Adipocyte (in vitro differentiated cells): ENCODE measurements at regions not wholly inside any gene's neighbourhood (a gene's known extent, or its start where the extent isn't known, plus 50 kb on each side); places are given as distances from the start of the nearest gene placed in this dataset.
"Not testable (repeated sequence)": the region's sequence is repeated elsewhere in the genome, so short reads cannot be mapped to it uniquely, and the experiment has no call there.

Experiments used
- DNase-seq: peaks from one replicate; pipeline ENCODE4 v3.0.0-alpha.2; 2015; ENCODE audit warnings: low read depth
- H3K27me3 ChIP-seq: replicated peaks from 2 replicates; pipeline ENCODE4 v1.7.0; 2013; ENCODE audit warnings: mild to moderate bottlenecking, low read length, moderate library complexity; ENCODE audit not compliant: control insufficient read depth, insufficient read depth
- H3K36me3 ChIP-seq: 2 replicates; pipeline ENCODE4 v1.7.0; 2013; ENCODE audit warnings: low read length, mild to moderate bottlenecking, moderate library complexity; ENCODE audit not compliant: control insufficient read depth, insufficient read depth, severe bottlenecking
- H3K4me1 ChIP-seq: 2 replicates; pipeline ENCODE4 v1.7.0; 2013; ENCODE audit warnings: mild to moderate bottlenecking, low read length, moderate library complexity; ENCODE audit not compliant: control insufficient read depth, insufficient read depth
- H3K4me3 ChIP-seq: 2 replicates; pipeline ENCODE4 v1.7.0; 2013; ENCODE audit warnings: mild to moderate bottlenecking, low read length, moderate library complexity
- H3K9ac ChIP-seq: 2 replicates; pipeline ENCODE4 v1.7.0; 2013; ENCODE audit warnings: mild to moderate bottlenecking, low read length, moderate library complexity
- H3K9me3 ChIP-seq: 2 replicates; pipeline ENCODE4 v1.7.0; 2013; ENCODE audit warnings: mild to moderate bottlenecking, low read length, moderate library complexity; ENCODE audit not compliant: control insufficient read depth

- Histone ChIP-seq H3K4me1 (no peaks in the 10 kb centered on the region), H3K27me3 (no peaks in the 10 kb centered on the region), H3K9me3 (no peaks in the 10 kb centered on the region), H3K9ac (no peak overlapping the region), H3K36me3 (no peaks in the 10 kb centered on the region), H3K4me3 (no peak overlapping the region)
- no peak for DNase-seq
Observed at GRCh38 chrX:122218666-122219065, 965.4 kb upstream of the GRIA3 start.

- H3K27me3 ChIP-seq: no peaks in the 10 kb centered on the region
Observed at GRCh38 chrX:122219226-122219625, 964.9 kb upstream of the GRIA3 start.

DNA sequence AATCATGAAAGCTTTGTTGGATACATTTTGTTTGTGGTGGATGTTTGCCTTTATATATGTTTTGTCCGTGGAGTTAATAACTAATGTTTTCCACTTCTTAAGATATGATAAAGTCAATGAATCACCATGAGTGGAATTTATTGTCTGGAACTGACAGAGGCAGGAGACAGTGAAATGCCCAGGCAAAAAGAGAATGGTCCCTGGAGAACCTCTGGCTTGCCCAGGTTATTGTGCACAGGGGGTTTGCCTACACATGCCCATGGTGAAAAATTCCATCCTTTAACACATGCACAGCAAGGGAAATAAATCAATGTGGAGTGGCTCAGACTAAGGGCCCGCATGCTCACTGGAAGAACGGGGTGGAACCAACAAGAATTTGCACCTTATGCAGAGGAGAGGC, 964.3 kb upstream of the GRIA3 start:
- Histone ChIP-seq H3K4me1 (no peaks in the 10 kb centered on the region), H3K36me3 (no peaks in the 10 kb centered on the region), H3K4me3 (no peak overlapping the region), H3K27me3 (no peaks in the 10 kb centered on the region), H3K9ac (no peak overlapping the region), H3K9me3 (no peaks in the 10 kb centered on the region)
- DNase-seq: no peak

More at GRCh38 chrX:122219226-122219625, 964.9 kb upstream of the GRIA3 start:
- Histone ChIP-seq H3K9ac (no peak overlapping the region), H3K9me3 (no peaks in the 10 kb centered on the region), H3K4me3 (no peak overlapping the region), H3K4me1 (no peaks in the 10 kb centered on the region), H3K36me3 (no peaks in the 10 kb centered on the region)
- peak; percentile 60 for DNase-seq

- Histone ChIP-seq H3K27me3 (no peaks in the 10 kb centered on the region), H3K36me3 (no peaks in the 10 kb centered on the region), H3K4me3 (no peak overlapping the region), H3K4me1 (no peaks in the 10 kb centered on the region), H3K9me3 (no peaks in the 10 kb centered on the region), H3K9ac (no peak overlapping the region)
- DNase-seq: no peak
Observed at GRCh38 chrX:122220644-122221373, 963.3 kb upstream of the GRIA3 start.

- H3K4me1 ChIP-seq, H3K4me3 ChIP-seq, H3K9ac ChIP-seq, DNase-seq, H3K36me3 ChIP-seq, H3K27me3 ChIP-seq, H3K9me3 ChIP-seq: not testable (repeated sequence)
Observed at GRCh38 chrX:122221810-122222209, 962.3 kb upstream of the GRIA3 start.

GRCh38 chrX:122224137-122224536, 959.9 kb upstream of the GRIA3 start:
- H3K27me3 ChIP-seq, H3K36me3 ChIP-seq, H3K9ac ChIP-seq, DNase-seq, H3K4me3 ChIP-seq, H3K9me3 ChIP-seq, H3K4me1 ChIP-seq: not testable (repeated sequence)

- Histone ChIP-seq H3K4me1 (no peaks in the 10 kb centered on the region), H3K4me3 (no peak overlapping the region), H3K36me3 (no peaks in the 10 kb centered on the region), H3K9me3 (no peaks in the 10 kb centered on the region), H3K27me3 (no peaks in the 10 kb centered on the region), H3K9ac (no peak overlapping the region)
- DNase-seq: peak; percentile 45
Observed at GRCh38 chrX:122238801-122239200, 945.3 kb upstream of the GRIA3 start.

DNA sequence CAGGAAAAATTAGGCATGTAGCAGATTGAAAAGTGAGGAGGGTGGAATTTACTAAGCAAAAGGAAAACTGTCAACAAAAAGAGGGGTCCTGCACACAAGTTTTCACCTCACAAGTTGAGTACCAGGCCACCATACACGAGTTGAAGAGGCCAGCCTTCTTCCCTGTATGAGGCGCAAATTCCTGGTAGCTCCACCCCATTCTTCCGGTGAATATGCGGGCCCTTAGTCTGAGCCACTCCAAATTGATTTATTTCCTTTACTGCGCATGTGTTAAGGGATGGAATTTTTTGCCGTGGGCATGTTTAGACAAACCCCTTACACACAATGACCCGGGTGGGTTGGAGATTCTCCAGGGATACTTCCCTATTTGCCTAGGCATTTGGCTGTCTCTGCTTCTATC, 942.1 kb upstream of the GRIA3 start:
- Histone ChIP-seq H3K4me3 (no peak overlapping the region), H3K9ac (no peak overlapping the region), H3K36me3 (no peaks in the 10 kb centered on the region), H3K27me3 (no peaks in the 10 kb centered on the region), H3K4me1 (no peaks in the 10 kb centered on the region), H3K9me3 (no peaks in the 10 kb centered on the region)
- DNase-seq: no peak

GRCh38 chrX:122244080-122244479, 940.0 kb upstream of the GRIA3 start:
- no peaks in the 10 kb centered on the region for H3K27me3 ChIP-seq
- no peaks in the 10 kb centered on the region for H3K36me3 ChIP-seq
- no peak overlapping the region for H3K4me3 ChIP-seq
- no peak for DNase-seq
- H3K4me1 ChIP-seq: no peaks in the 10 kb centered on the region
- H3K9ac ChIP-seq: no peak overlapping the region
- H3K9me3 ChIP-seq: no peaks in the 10 kb centered on the region

DNA sequence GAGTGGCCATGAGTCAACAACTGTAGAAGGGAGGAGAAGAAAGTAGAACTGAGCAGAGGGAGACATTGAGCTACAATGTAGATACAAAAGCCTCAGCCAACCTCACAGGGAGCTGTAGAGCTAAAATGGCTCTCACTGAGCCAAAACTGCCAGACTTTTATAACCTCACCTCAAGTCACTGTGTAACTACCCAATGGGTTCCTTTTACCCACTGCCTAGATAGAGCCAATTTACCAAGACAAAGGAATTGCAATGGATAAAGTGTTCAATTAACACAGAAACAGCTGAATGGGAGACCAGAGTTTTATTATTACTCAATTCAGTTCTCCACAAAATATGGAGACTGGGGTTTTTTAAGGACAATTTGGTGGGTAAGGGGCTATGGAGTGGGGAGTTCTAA, 938.9 kb upstream of the GRIA3 start:
- Histone ChIP-seq H3K36me3 (no peaks in the 10 kb centered on the region), H3K9me3 (no peaks in the 10 kb centered on the region), H3K4me1 (no peaks in the 10 kb centered on the region), H3K27me3 (no peaks in the 10 kb centered on the region), H3K9ac (no peak overlapping the region), H3K4me3 (no peak overlapping the region)
- DNase-seq: no peak

DNA sequence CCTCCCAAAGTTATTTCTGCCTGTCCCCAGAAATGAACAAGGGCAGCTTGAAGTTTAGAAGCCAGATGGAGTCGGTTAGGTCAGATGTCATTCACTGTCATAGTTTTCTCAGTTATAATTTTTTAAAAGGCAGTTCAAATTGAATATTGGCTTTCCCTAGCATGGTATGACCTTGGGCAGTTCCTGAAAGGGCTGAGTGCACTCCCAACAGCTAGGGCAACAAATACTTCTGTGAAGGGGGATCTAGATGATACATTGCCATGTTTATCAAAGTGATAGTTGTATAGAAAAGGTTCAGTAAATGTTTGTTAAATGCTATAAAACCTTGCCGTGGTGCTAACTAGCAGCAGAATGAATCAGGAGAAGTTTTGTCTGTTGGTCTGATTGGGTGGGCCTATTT, 938.1 kb upstream of the GRIA3 start:
- Histone ChIP-seq H3K4me1 (no peaks in the 10 kb centered on the region), H3K27me3 (no peaks in the 10 kb centered on the region), H3K4me3 (no peak overlapping the region), H3K9me3 (no peaks in the 10 kb centered on the region), H3K9ac (no peak overlapping the region), H3K36me3 (no peaks in the 10 kb centered on the region)
- DNase-seq: no peak

- Histone ChIP-seq H3K9ac (no peak overlapping the region), H3K4me1 (no peaks in the 10 kb centered on the region), H3K36me3 (no peaks in the 10 kb centered on the region), H3K27me3 (no peaks in the 10 kb centered on the region), H3K4me3 (no peak overlapping the region), H3K9me3 (no peaks in the 10 kb centered on the region)
- DNase-seq: no peak
Observed at GRCh38 chrX:122246937-122247336, 937.1 kb upstream of the GRIA3 start.
